Calu3 (cell line): ENCODE measurements at regions not wholly inside any gene's neighbourhood (a gene's known extent, or its start where the extent isn't known, plus 50 kb on each side); places are given as distances from the start of the nearest gene placed in this dataset.

ENCODE experiments used
- BruUV-seq: library from RNA; stranded (reverse); fragments of 400-500 nt; replicated peaks from 2 replicates; lab custom pipeline; 2021; lab: Mats Ljungman, UMichigan
- CTCF ChIA-PET: fragments of 300-600 bp; sonication (Branson Sonifier 250); formaldehyde crosslinking; loops from one replicate; lab custom pipeline; 2022; ENCODE audit warnings: antibody characterized with exemption; lab: Charles Lee
- DNase-seq: peaks from one replicate; pipeline ENCODE4 v3.0.0; 2022
- H3K27ac Mint-ChIP-seq: one replicate; pipeline ENCODE4 v1.8.0; 2022; ENCODE audit warnings: mixed read lengths; ENCODE audit not compliant: unreplicated experiment
- H3K27me3 Mint-ChIP-seq: one replicate; pipeline ENCODE4 v1.8.0; 2022; ENCODE audit warnings: mixed read lengths; ENCODE audit not compliant: unreplicated experiment
- H3K36me3 Mint-ChIP-seq: one replicate; pipeline ENCODE4 v1.8.0; 2022; ENCODE audit warnings: mild to moderate bottlenecking, moderate library complexity, mixed read lengths; ENCODE audit not compliant: insufficient read depth, unreplicated experiment
- H3K4me1 Mint-ChIP-seq: one replicate; pipeline ENCODE4 v1.8.0; 2022; ENCODE audit warnings: mild to moderate bottlenecking, low read depth, mixed read lengths; ENCODE audit not compliant: unreplicated experiment
- H3K4me3 Mint-ChIP-seq: one replicate; pipeline ENCODE4 v1.8.0; 2022; ENCODE audit warnings: mild to moderate bottlenecking, low read depth, moderate library complexity, mixed read lengths; ENCODE audit not compliant: unreplicated experiment
- H3K9me3 Mint-ChIP-seq: one replicate; pipeline ENCODE4 v1.8.0; 2022; ENCODE audit warnings: low read depth, mixed read lengths; ENCODE audit not compliant: unreplicated experiment
- intact Hi-C: fragments of 100-400 bp; cut with micrococcal nuclease; formaldehyde crosslinking; loops from one replicate; pipeline ENCODE4 v1.10.0; 2022; ENCODE audit not compliant: unreplicated experiment
- TF ChIP-seq, protein P1 (sequence below): fragments of 200-600 bp; IDR thresholded peaks from one replicate; pipeline ENCODE4 v1.8.0; 2022; ENCODE audit warnings: antibody characterized with exemption; ENCODE audit not compliant: unreplicated experiment

DNA sequence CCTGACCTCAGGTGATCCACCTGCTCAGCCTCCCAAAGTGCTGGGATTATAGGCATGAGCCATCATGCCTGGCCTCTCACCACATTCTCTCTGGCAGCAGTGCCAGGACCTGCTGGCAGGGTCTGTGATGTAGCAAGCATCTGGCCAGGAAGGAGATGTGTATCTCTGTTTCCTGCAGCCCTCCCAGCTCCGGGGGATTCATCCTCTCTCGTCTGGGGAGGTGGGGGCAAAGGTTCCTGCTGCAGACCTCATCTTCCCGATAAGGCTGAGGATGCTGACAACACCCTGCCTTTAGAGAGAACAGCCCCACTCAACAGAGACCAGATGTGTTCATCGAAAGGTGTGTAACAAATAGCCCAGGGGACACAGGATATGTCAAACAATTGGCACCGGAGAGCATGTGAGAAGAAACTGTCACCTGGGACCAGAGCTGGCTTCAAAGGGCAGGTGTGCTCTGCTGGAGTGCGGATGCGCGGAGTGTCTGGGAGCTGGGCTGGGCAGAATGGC lies 54.8 kb upstream of the SEC14L1 start:
- no TSS peak for BruUV-seq
- Mint-ChIP-seq H3K27ac (no peak overlapping the region), H3K9me3 (no peaks in the 10 kb centered on the region), H3K36me3 (peaks cover 35% of the 10 kb centered on the region), H3K4me1 (peaks cover 27% of the 10 kb centered on the region), H3K27me3 (no peaks in the 10 kb centered on the region), H3K4me3 (no peak overlapping the region)
- intact Hi-C loops, result no loop called here
- TF ChIP-seq, protein P1, sequence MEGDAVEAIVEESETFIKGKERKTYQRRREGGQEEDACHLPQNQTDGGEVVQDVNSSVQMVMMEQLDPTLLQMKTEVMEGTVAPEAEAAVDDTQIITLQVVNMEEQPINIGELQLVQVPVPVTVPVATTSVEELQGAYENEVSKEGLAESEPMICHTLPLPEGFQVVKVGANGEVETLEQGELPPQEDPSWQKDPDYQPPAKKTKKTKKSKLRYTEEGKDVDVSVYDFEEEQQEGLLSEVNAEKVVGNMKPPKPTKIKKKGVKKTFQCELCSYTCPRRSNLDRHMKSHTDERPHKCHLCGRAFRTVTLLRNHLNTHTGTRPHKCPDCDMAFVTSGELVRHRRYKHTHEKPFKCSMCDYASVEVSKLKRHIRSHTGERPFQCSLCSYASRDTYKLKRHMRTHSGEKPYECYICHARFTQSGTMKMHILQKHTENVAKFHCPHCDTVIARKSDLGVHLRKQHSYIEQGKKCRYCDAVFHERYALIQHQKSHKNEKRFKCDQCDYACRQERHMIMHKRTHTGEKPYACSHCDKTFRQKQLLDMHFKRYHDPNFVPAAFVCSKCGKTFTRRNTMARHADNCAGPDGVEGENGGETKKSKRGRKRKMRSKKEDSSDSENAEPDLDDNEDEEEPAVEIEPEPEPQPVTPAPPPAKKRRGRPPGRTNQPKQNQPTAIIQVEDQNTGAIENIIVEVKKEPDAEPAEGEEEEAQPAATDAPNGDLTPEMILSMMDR, result no peak
- DNase-seq, result no peak
- CTCF ChIA-PET, result interaction anchor here (0.8 kb wide), 1 partner anchor 129 kb away, joined by 4 read pairs; no protein-coding TSS in a partner anchor

DNA sequence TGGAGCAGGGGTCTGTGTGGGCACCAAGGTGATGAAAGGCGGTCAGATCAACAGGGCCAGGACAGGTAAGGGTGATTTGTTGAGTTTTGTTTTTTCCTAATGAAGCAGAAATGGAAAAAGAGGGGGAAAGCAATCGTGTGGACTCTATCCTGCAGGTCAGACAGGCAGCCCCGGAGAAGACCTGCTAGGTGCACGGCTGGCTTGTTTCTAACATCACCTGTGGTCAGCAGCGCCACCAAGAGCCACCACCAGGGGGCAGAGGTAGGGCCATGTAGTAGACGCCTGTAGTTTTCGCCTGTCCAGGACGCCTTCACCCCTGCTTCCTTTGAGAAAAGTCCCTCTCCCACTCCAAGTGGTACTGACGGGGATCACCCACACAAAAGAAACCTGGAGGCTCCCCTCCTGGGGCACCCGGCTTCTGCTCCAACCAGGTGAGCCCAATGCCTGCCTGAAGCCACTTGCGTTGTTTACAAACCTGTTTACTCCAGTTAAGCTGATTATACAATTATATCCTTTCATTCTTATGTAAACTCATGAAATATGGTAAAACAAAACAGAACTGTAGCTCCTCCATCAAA lies 54.2 kb upstream of the SEC14L1 start:
- peak; percentile 96 for DNase-seq
- intact Hi-C loops, result no loop called here
- CTCF ChIA-PET, result interaction anchor here (0.5 to 0.8 kb wide), 2 partner anchors 37 to 128 kb away, joined by 4 read pairs; no protein-coding TSS in a partner anchor
- no peak overlapping the region for H3K4me3 Mint-ChIP-seq
- TF ChIP-seq, protein P1, result peak; percentile 87
- peaks cover 27% of the 10 kb centered on the region for H3K4me1 Mint-ChIP-seq
- no peaks in the 10 kb centered on the region for H3K27me3 Mint-ChIP-seq
- peaks cover 40% of the 10 kb centered on the region for H3K36me3 Mint-ChIP-seq
- H3K27ac Mint-ChIP-seq, result no peak overlapping the region
- no peaks in the 10 kb centered on the region for H3K9me3 Mint-ChIP-seq
- BruUV-seq, result no TSS peak

DNA sequence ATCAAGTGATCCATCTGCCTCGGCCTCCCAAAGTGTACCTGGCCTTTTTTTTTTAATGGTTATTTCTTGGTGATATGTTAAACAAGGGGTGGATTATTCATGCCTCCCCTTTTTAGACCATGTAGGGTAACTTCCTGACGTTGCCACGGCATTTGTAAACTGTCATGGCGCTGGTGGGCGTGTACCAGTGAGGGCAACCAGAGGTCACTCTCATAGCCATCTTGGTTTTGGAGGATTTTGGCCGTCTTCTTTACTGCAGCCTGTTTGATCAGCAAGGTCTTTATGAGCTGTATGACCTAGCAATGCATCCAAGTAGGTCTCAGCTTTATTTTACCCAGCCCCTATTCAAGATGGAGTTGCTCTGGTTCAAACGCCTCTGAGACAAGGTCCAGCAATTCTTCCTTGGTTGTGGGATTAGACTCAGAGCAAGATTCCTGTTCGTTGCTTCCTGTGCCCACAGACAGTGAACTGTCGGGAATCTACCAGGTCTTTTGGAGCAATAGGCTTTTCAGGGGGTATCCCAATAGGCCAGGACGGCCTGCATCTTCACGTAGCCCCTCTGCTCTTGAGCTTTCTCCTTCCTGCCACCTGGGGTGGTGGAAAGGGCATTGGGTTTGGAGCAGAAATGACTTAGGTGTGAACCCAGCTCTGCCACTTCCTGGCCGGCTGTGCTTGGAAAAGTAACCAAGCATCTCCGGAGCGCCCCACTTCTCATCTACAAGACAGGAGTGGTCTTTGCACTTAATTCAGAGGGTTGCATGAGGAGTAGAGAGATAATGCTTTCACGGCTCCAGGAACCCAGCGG lies 52.9 kb upstream of the SEC14L1 start:
- peak overlapping the region; percentile 95 for H3K4me3 Mint-ChIP-seq
- intact Hi-C loops, result loop anchor here (2.0 kb wide), 1 partner anchor 159 kb away; no protein-coding TSS in a partner anchor

More for the DNA sequence above, 52.9 kb upstream of the SEC14L1 start:
- H3K9me3 Mint-ChIP-seq, result no peaks in the 10 kb centered on the region
- H3K36me3 Mint-ChIP-seq, result peaks cover 53% of the 10 kb centered on the region
- H3K4me1 Mint-ChIP-seq, result peaks cover 35% of the 10 kb centered on the region
- CTCF ChIA-PET, result interaction anchor here (0.6 to 1.8 kb wide), 14 partner anchors 19 to 220 kb away, joined by 3 to 16 read pairs (median 4); partner anchors contain the start of genes MGAT5B and SEC14L1
- no TSS peak for BruUV-seq
- H3K27ac Mint-ChIP-seq, result peak overlapping the region; percentile 99
- DNase-seq, result no peak
- TF ChIP-seq, protein P1, result no peak
- H3K27me3 Mint-ChIP-seq, result no peaks in the 10 kb centered on the region
